Retinal pigment epithelial cell (primary cell): ENCODE measurements at regions not wholly inside any gene's neighbourhood (a gene's known extent, or its start where the extent isn't known, plus 50 kb on each side); places are given as distances from the start of the nearest gene placed in this dataset.

ENCODE experiments used
- DNase-seq: peaks from one replicate; pipeline ENCODE4 v3.0.0-alpha.2; 2010; ENCODE audit warnings: low read depth
- H3K4me3 ChIP-seq: 2 replicates; pipeline ENCODE4 v1.5.1; 2011; ENCODE audit warnings: mild to moderate bottlenecking, low read length, control low read depth, moderate library complexity
- TF ChIP-seq, protein P1 (sequence below): conservative IDR thresholded peaks from 2 replicates; pipeline ENCODE4 v1.5.1; 2011; ENCODE audit warnings: low read depth, low read length, control low read depth, inconsistent platforms

DNA sequence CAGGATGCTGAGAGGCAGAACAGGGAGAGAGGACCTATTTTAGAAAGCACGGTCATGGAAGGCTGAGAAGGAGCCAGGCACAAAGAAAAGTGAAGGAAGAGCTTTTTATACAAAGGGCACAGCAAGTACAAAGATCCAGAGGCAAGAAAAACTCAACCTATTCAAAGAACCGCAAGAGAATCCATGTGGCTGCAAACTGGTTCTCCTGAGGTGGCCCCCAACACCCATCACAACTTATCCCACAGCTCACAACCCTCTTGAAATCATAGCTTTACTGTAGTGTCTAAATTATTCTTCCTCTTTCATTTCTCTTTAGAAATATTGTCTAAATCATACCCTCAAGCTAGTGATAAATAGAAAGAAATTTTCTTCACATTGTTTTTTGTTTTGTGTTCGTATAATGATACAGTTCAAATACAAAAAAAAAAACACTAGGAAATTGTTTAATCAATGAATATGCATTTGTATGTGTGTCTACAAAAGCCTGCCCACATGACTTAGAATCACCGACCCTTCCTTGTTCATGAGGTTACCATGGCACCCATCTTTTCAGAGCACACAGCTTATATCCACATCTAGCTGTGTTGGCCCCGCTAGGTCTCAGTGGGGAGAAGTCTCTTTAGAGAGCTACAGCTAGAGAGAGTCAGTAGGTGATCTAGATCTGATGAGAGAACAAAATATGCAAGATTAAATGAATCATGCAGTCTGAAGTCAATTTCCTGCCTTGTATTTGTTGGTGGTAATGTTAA lies 126.9 kb upstream of the DCLK2 start:
- no peak overlapping the region for H3K4me3 ChIP-seq
- TF ChIP-seq, protein P1, sequence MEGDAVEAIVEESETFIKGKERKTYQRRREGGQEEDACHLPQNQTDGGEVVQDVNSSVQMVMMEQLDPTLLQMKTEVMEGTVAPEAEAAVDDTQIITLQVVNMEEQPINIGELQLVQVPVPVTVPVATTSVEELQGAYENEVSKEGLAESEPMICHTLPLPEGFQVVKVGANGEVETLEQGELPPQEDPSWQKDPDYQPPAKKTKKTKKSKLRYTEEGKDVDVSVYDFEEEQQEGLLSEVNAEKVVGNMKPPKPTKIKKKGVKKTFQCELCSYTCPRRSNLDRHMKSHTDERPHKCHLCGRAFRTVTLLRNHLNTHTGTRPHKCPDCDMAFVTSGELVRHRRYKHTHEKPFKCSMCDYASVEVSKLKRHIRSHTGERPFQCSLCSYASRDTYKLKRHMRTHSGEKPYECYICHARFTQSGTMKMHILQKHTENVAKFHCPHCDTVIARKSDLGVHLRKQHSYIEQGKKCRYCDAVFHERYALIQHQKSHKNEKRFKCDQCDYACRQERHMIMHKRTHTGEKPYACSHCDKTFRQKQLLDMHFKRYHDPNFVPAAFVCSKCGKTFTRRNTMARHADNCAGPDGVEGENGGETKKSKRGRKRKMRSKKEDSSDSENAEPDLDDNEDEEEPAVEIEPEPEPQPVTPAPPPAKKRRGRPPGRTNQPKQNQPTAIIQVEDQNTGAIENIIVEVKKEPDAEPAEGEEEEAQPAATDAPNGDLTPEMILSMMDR: no peak
- DNase-seq: no peak

DNA sequence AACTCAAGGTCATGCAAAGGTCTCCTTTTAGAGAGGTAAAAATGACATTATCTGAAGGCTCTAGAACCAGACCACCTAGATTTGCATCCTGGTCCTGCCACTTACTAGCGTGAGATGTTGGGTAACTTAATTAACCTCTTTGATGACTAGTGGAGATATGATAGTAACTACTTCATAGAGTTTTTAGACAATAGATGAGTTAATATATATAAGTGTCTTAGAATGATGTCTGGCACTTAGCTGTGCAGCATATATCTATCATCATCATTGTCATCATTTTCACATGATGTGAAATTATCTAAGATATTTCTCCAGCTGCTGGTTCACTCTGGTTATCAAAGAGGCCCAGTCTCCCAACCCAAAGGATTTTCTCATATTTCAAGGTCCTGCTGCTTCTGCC lies 126.1 kb upstream of the DCLK2 start:
- no peak overlapping the region for H3K4me3 ChIP-seq
- DNase-seq: no peak
- TF ChIP-seq, protein P1: no peak

DNA sequence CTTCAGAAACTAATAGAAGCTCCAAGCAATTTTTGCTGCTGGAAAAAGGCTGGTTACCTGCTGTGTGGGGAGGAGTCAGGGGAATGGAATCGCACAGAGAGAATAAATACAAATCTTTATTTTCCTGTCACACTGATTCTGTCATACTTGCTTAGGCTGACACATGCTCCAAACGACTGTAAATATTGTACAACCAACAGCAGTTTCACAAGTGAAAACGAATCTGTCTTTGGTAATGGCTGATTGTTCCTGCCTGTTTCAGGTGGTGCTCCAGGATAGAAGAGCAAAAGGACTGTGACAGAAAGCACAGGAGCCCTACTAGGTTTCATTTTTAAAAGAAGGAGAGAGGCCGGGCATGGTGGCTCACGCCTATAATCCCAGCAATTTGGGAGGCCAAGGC lies 125.5 kb upstream of the DCLK2 start:
- no peak overlapping the region for H3K4me3 ChIP-seq
- DNase-seq: no peak
- TF ChIP-seq, protein P1: no peak

DNA sequence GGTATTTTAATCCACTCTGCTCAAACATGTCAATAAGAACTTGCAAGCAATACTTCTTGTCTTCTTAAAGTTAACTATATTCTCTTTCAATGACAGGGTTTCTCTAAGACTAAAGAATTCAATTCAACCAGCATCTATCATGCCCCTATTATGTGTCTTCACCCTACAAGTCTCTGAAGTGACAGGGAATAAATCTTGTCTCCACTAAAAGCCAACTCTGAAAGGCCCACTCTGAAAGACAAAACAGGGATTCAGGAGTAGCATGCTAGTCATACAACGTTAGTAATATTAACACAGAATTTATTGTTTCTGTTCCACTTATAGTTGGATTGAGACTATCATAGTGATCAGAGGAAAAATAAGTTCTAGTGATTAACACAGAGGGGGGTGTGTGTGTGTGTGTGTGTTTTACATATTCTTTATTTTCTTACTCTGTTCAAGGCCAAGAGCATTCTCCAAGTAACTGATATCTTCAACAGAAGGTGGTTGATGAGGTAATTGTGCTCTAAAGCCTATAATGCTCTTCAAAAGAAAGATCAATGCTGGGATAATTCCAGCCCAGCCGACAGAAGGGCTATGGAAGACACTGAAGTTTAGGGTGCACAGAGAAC lies 122.4 kb upstream of the DCLK2 start:
- no peak overlapping the region for H3K4me3 ChIP-seq
- no peak for DNase-seq
- TF ChIP-seq, protein P1: no peak

DNA sequence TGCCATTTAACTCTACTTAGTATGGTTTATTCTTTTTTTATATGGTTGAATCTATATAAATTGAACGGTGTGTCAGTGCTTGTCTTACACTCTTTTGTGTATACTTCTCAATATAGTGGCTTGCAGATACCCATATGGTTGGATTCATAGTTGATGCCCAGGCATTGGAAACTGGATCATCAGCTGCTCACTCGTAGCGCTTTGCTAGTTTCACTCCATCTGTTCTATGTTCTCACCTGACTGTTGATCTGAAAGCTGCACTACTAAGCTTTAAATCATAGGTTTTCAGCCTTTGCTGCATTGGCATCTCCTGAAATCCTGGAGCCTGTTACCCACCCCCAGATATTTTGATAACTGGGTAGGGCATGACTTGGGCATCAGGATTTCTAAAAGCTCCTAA lies 121.6 kb upstream of the DCLK2 start:
- TF ChIP-seq, protein P1: no peak
- no peak overlapping the region for H3K4me3 ChIP-seq
- DNase-seq: no peak

DNA sequence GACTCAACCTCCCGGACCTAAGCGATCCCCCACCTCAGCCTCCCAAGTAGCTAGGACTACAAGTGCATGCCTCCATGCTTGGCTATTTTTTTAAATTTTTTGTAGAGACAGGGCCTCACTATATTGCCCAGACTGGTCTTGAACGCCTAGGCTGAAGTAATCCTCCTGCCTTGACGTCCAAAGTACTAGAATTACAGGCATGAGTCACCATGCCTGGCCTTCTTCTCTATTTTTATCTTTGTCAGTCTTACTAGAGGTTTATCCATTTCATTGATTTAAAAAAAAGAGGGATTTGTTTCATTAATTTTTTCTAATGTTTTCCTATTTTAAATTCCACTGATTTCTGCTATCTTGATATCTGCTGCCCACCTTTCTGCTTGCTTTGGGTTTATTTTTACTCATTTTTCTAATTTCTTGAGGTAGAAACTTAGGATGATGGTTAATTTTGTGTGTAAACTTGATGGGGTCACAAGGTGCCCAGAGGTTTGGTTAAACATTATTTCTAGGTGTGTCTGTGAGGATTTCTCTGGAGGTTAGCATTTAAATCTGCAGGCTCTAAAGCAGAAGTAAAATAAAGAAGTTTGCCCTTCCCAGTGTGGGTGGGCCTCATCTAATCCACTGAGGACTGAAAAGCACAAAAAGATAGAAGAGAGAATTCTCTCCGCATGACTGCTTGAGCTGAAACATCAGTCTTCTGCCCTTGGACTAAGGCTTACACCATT lies 116.2 kb upstream of the DCLK2 start:
- TF ChIP-seq, protein P1: no peak
- DNase-seq: peak; percentile 60
- H3K4me3 ChIP-seq: no peak overlapping the region
